ENCODE measurements at regions not wholly inside any gene's neighbourhood (a gene's known extent, or its start where the extent isn't known, plus 50 kb on each side); places are given as distances from the start of the nearest gene placed in this dataset.
"Not testable (repeated sequence)": the region's sequence is repeated elsewhere in the genome, so short reads cannot be mapped to it uniquely, and the experiment has no call there.

GRCh38 chr2:123453046-123453700 lies 571.9 kb upstream of the CNTNAP5 start:
- Histone ChIP-seq H3K9me3 (ENCODE audit: insufficient read depth, low read depth, low read length) (no peaks in the 10 kb centered on the region), H3K4me1 (ENCODE audit: insufficient read depth, low read length) (no peaks in the 10 kb centered on the region), H3K79me2 (ENCODE audit: insufficient read depth, low read length) (no peaks in the 10 kb centered on the region), H3K9ac (ENCODE audit: low read length) (no peak overlapping the region), H3K36me3 (ENCODE audit: insufficient read depth, low read length) (no peaks in the 10 kb centered on the region), H3K27me3 (ENCODE audit: insufficient read depth, low read length) (no peaks in the 10 kb centered on the region), H3K27ac (ENCODE audit: low read depth, low read length) (no peak overlapping the region), H3K4me3 (ENCODE audit: insufficient read depth, low read depth, low read length) (no peak overlapping the region), H4K20me1 (ENCODE audit: insufficient read depth, low read length) (no peaks in the 10 kb centered on the region), H3K4me2 (ENCODE audit: low read length) (no peak overlapping the region), H2AFZ (ENCODE audit: low read depth, low read length) (no peak overlapping the region)
- Mint-ChIP-seq H3K27me3 (ENCODE audit: low read depth, unreplicated experiment) (no peaks in the 10 kb centered on the region), H3K27ac (ENCODE audit: unreplicated experiment) (no peak overlapping the region), H3K9me3 (ENCODE audit: unreplicated experiment) (no peaks in the 10 kb centered on the region), H3K4me1 (ENCODE audit: low read depth, unreplicated experiment) (peaks cover 14% of the 10 kb centered on the region), H3K4me3 (ENCODE audit: unreplicated experiment) (no peak overlapping the region), H3K36me3 (ENCODE audit: low read depth, unreplicated experiment) (no peaks in the 10 kb centered on the region)
- DNase-seq (ENCODE audit: low read depth) (no peak), FAIRE-seq (no peak)
- no peak for TF ChIP-seq EZH2 (IDR thresholded peaks at IDR 0.05; ENCODE audit: insufficient read depth, low read length)
- no peak for TF ChIP-seq CTCF (IDR thresholded peaks at IDR 0.05; ENCODE audit: insufficient read depth, low read depth, low read length)

DNA sequence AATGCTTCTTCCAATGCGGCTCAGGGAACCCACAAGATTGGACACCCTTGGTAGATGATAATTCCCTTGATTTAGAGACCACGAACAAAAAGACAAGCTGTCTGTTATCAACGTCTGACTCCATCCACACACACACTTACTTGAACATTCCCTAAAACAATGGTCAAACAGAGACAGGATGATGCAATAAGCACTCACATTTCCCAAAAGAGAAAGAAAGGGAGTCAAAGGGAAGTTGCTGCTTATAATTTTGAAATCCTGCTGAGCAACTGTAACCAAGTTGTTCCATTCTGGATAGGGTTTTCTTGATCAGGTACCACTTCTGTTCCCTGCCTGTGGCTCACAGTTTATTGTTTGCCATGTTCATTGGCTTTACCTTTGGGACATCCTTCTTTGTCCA lies 571.3 kb upstream of the CNTNAP5 start:
- Mint-ChIP-seq H3K36me3 (ENCODE audit: low read depth, unreplicated experiment) (no peaks in the 10 kb centered on the region), H3K27ac (ENCODE audit: unreplicated experiment) (no peak overlapping the region), H3K9me3 (ENCODE audit: unreplicated experiment) (no peaks in the 10 kb centered on the region), H3K4me1 (ENCODE audit: low read depth, unreplicated experiment) (peaks cover 14% of the 10 kb centered on the region), H3K27me3 (ENCODE audit: low read depth, unreplicated experiment) (no peaks in the 10 kb centered on the region), H3K4me3 (ENCODE audit: unreplicated experiment) (no peak overlapping the region)
- H3K27me3 ChIP-seq (ENCODE audit: insufficient read depth, low read length) = no peaks in the 10 kb centered on the region
- no peaks in the 10 kb centered on the region for H3K79me2 ChIP-seq (ENCODE audit: insufficient read depth, low read length)
- no peak overlapping the region for H3K4me2 ChIP-seq (ENCODE audit: low read length)
- no peak overlapping the region for H2AFZ ChIP-seq (ENCODE audit: low read depth, low read length)
- DNase-seq (ENCODE audit: low read depth) (no peak), FAIRE-seq (no peak)
- H4K20me1 ChIP-seq (ENCODE audit: insufficient read depth, low read length) = no peaks in the 10 kb centered on the region
- no peaks in the 10 kb centered on the region for H3K9me3 ChIP-seq (ENCODE audit: insufficient read depth, low read depth, low read length)
- no peak for TF ChIP-seq EZH2 (IDR thresholded peaks at IDR 0.05; ENCODE audit: insufficient read depth, low read length)
- no peak for TF ChIP-seq CTCF (IDR thresholded peaks at IDR 0.05; ENCODE audit: insufficient read depth, low read depth, low read length)
- H3K9ac ChIP-seq (ENCODE audit: low read length) = no peak overlapping the region
- no peaks in the 10 kb centered on the region for H3K36me3 ChIP-seq (ENCODE audit: insufficient read depth, low read length)
- H3K27ac ChIP-seq (ENCODE audit: low read depth, low read length) = no peak overlapping the region
- H3K4me1 ChIP-seq (ENCODE audit: insufficient read depth, low read length) = no peaks in the 10 kb centered on the region
- H3K4me3 ChIP-seq (ENCODE audit: insufficient read depth, low read depth, low read length) = no peak overlapping the region

DNA sequence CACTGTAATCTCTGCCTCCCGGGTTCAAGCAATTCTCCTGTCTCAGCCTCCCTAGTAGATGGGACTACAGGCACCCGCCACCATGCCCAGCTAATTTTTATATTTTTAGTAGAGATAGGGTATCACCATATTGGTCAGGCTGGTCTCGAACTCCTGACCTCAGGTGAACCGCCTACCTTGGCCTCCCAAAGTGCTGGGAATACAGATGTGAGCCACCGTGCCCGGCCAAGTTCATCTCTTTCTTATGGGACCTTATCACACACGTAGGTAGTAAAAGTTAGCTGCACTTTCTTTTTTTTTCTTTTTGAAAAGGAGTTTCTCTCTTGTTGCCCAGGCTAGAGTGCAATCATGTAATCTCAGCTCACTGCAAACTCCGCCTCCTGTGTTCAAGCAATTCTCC lies 569.9 kb upstream of the CNTNAP5 start:
- H3K27ac Mint-ChIP-seq (ENCODE audit: unreplicated experiment); H3K9me3 Mint-ChIP-seq (ENCODE audit: unreplicated experiment): not testable (repeated sequence)

More for the DNA sequence above, 569.9 kb upstream of the CNTNAP5 start:
- not testable (repeated sequence) for H3K27me3 Mint-ChIP-seq (ENCODE audit: low read depth, unreplicated experiment); H3K4me3 ChIP-seq (ENCODE audit: insufficient read depth, low read depth, low read length); H3K4me2 ChIP-seq (ENCODE audit: low read length); H3K4me3 Mint-ChIP-seq (ENCODE audit: unreplicated experiment); H4K20me1 ChIP-seq (ENCODE audit: insufficient read depth, low read length); H3K4me1 ChIP-seq (ENCODE audit: insufficient read depth, low read length); H3K36me3 Mint-ChIP-seq (ENCODE audit: low read depth, unreplicated experiment); H2AFZ ChIP-seq (ENCODE audit: low read depth, low read length); H3K36me3 ChIP-seq (ENCODE audit: insufficient read depth, low read length); H3K9me3 ChIP-seq (ENCODE audit: insufficient read depth, low read depth, low read length); H3K27me3 ChIP-seq (ENCODE audit: insufficient read depth, low read length); FAIRE-seq; H3K27ac ChIP-seq (ENCODE audit: low read depth, low read length); DNase-seq (ENCODE audit: low read depth); H3K79me2 ChIP-seq (ENCODE audit: insufficient read depth, low read length); H3K9ac ChIP-seq (ENCODE audit: low read length)
- peaks cover 14% of the 10 kb centered on the region for H3K4me1 Mint-ChIP-seq (ENCODE audit: low read depth, unreplicated experiment)
